ENCODE measurements at regions not wholly inside any gene's neighbourhood (a gene's known extent, or its start where the extent isn't known, plus 50 kb on each side); places are given as distances from the start of the nearest gene placed in this dataset.
A peak's percentile ranks its signal among the peaks of the same experiment; 100 is the strongest.

DNA sequence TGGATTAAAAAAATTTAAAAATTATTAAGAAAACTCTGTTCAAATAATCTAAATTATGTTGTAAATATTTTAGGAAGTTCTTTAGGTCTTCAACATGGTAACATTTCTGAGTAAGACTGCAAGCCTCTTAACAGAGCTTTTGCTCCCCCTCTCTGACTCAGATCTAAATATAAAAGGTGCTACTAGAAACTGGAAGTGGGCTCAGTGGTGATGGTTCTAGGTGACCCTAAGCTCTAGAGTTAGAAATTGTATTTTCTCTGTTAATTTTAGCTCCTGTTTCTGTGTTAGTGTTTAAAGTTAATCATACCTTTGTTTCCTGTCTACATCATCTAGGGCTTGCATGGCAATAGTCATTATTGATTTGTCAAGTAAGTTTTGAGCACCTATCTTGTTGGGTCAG, 159.9 kb upstream of the MEIS2 start:
- Histone ChIP-seq H3K4me3 (replicated peaks; ENCODE audit: insufficient read depth, low read length) (no peak overlapping the region), H3K27ac (replicated peaks) (no peak overlapping the region), H3K27me3 (ENCODE audit: insufficient read depth, poor library complexity, severe bottlenecking) (no peaks in the 10 kb centered on the region)
- no peak for DNase-seq (ENCODE audit: low read depth in 1 of 2, low spot score in 1 of 2)
- TF ChIP-seq GABPA (IDR thresholded peaks at IDR 0.05; ENCODE audit: low read depth) (no peak), CTCF (IDR thresholded peaks at IDR 0.05; ENCODE audit: insufficient read depth, low read length) (no peak), SPI1 (IDR thresholded peaks at IDR 0.05; ENCODE audit: borderline replicate concordance, low read depth) (no peak), POLR2AphosphoS5 (IDR thresholded peaks at IDR 0.05; ENCODE audit: low read depth) (no peak)
- TF ChIP-seq, protein P1, sequence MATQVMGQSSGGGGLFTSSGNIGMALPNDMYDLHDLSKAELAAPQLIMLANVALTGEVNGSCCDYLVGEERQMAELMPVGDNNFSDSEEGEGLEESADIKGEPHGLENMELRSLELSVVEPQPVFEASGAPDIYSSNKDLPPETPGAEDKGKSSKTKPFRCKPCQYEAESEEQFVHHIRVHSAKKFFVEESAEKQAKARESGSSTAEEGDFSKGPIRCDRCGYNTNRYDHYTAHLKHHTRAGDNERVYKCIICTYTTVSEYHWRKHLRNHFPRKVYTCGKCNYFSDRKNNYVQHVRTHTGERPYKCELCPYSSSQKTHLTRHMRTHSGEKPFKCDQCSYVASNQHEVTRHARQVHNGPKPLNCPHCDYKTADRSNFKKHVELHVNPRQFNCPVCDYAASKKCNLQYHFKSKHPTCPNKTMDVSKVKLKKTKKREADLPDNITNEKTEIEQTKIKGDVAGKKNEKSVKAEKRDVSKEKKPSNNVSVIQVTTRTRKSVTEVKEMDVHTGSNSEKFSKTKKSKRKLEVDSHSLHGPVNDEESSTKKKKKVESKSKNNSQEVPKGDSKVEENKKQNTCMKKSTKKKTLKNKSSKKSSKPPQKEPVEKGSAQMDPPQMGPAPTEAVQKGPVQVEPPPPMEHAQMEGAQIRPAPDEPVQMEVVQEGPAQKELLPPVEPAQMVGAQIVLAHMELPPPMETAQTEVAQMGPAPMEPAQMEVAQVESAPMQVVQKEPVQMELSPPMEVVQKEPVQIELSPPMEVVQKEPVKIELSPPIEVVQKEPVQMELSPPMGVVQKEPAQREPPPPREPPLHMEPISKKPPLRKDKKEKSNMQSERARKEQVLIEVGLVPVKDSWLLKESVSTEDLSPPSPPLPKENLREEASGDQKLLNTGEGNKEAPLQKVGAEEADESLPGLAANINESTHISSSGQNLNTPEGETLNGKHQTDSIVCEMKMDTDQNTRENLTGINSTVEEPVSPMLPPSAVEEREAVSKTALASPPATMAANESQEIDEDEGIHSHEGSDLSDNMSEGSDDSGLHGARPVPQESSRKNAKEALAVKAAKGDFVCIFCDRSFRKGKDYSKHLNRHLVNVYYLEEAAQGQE (IDR thresholded peaks at IDR 0.05; ENCODE audit: insufficient replicate concordance, low read depth), result no peak

DNA sequence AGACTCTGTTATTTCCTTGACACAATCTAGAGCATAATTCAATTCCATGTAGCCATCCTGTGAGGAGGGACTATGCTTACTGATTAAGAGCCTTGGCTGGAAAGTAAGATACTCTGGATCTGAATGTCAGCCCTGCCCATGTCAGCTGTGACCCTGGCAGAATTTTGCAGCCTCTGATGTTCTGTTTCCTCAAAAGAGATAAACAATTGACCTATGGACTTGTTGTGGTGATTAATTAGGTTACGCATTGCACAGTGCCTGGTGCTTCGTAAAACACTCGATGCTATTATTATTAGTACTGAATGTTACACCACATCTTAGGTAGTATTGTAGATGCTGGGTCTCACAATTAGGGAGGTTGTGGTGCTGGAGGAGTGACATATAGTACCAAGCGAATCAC, 161.3 kb upstream of the MEIS2 start:
- H3K27me3 ChIP-seq (ENCODE audit: insufficient read depth, poor library complexity, severe bottlenecking), result no peaks in the 10 kb centered on the region
- no peak overlapping the region for H3K4me3 ChIP-seq (replicated peaks; ENCODE audit: insufficient read depth, low read length)
- DNase-seq (ENCODE audit: low read depth in 1 of 2, low spot score in 1 of 2), result no peak
- TF ChIP-seq POLR2AphosphoS5 (IDR thresholded peaks at IDR 0.05; ENCODE audit: low read depth), result no peak
- TF ChIP-seq, protein P1 (IDR thresholded peaks at IDR 0.05; ENCODE audit: insufficient replicate concordance, low read depth), result no peak
- TF ChIP-seq GABPA (IDR thresholded peaks at IDR 0.05; ENCODE audit: low read depth), result no peak
- TF ChIP-seq SPI1 (IDR thresholded peaks at IDR 0.05; ENCODE audit: borderline replicate concordance, low read depth), result no peak
- no peak for TF ChIP-seq CTCF (IDR thresholded peaks at IDR 0.05; ENCODE audit: insufficient read depth, low read length)
- no peak overlapping the region for H3K27ac ChIP-seq (replicated peaks)

DNA sequence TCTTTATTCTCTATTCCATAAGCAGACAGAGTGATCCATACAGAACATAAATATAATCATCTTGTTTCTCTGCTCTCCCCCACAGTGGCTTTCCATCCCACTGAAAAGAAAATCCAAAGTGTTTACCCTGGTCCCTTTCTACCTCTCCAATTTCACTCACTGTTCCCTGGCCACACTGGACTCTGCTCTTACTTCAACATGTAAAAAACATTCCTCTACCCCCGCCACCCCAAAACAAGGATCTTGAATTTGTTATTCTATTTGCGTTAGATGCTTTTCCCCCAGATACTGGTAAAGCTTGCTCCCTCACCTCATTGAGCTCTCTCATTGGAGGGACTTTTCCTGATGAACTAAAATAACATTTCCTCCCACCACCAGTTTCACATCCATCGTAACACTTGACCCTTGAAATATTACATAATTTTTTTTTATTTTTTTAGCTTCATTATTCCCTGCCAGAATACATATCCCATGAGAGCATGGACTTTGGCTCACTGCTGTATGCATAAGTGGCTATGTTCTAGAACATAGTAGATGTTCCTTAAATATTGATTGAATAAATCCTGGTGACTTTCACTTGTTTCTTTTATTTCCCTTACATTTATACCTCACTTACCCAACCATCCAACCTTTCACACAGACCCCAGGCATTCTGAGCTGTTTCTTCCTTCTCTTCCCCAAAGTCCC, 162.7 kb upstream of the MEIS2 start:
- Histone ChIP-seq H3K27me3 (ENCODE audit: insufficient read depth, poor library complexity, severe bottlenecking) (no peaks in the 10 kb centered on the region), H3K27ac (replicated peaks) (no peak overlapping the region), H3K4me3 (replicated peaks; ENCODE audit: insufficient read depth, low read length) (no peak overlapping the region)
- no peak for DNase-seq (ENCODE audit: low read depth in 1 of 2, low spot score in 1 of 2)
- TF ChIP-seq POLR2AphosphoS5 (IDR thresholded peaks at IDR 0.05; ENCODE audit: low read depth), result no peak

DNA sequence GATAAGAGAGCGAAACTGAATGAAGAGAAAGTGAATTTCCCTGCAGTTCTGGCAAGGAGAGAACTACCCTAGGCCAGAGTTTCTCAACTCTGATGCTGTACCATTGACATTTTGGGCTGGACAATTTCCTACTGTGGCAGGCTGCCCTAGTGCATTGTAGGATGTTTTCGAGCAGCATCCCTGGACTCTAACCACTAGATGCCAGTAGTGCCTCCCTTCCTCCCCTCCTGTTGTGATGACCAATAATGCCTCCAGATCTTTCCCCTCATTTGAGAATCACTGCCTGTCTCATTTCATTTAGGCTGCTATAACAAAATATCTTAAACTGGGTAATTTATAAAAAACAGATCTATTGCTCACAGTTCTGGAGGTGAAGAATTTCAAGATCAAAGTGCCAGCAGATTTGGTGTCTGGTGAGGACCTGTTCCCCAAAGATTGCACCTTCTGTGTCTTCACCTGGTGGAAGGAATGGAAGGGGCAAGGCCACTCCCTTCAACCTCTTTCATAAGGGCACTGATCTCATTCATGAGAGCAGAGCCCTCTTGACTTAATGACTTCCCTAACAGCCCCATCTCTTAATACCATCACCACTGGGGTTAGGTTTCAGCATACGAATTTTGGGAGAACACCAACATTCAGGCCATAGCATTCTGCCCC, 188.9 kb upstream of the MEIS2 start:
- peak in 1 of 2 experiments; percentile 2 for DNase-seq (ENCODE audit: low read depth in 1 of 2, low spot score in 1 of 2)
- TF ChIP-seq, protein P1 (IDR thresholded peaks at IDR 0.05; ENCODE audit: insufficient replicate concordance, low read depth), result no peak
- TF ChIP-seq CTCF (IDR thresholded peaks at IDR 0.05; ENCODE audit: insufficient read depth, low read length), result no peak
- no peak for TF ChIP-seq SPI1 (IDR thresholded peaks at IDR 0.05; ENCODE audit: borderline replicate concordance, low read depth)
- no peak for TF ChIP-seq GABPA (IDR thresholded peaks at IDR 0.05; ENCODE audit: low read depth)
- no peak for TF ChIP-seq POLR2AphosphoS5 (IDR thresholded peaks at IDR 0.05; ENCODE audit: low read depth)
- no peaks in the 10 kb centered on the region for H3K27me3 ChIP-seq (ENCODE audit: insufficient read depth, poor library complexity, severe bottlenecking)
- no peak overlapping the region for H3K27ac ChIP-seq (replicated peaks)
- no peak overlapping the region for H3K4me3 ChIP-seq (replicated peaks; ENCODE audit: insufficient read depth, low read length)

All from HL-60 (cell line).